Subcutaneous abdominal adipose tissue (tissue), 5 donors: ENCODE measurements at regions not wholly inside any gene's neighbourhood (a gene's known extent, or its start where the extent isn't known, plus 50 kb on each side); places are given as distances from the start of the nearest gene placed in this dataset.

Experiments used
- H3K27ac ChIP-seq: one replicate; pipeline ENCODE4 v1.7.0; 2013; ENCODE audit warnings: low read depth, mild to moderate bottlenecking, inconsistent platforms, low read length, moderate library complexity
- H3K27me3 ChIP-seq, 5 donors: one replicate each; pipeline ENCODE4 v1.7.0; 2013; ENCODE audit warnings: low read length in 5 of 5, inconsistent platforms in 1 of 5; ENCODE audit not compliant: control insufficient read depth in 5 of 5, insufficient read depth in 4 of 5
- H3K36me3 ChIP-seq, 5 donors: one replicate each; pipeline ENCODE4 v1.7.0; 2013; ENCODE audit warnings: low read length in 5 of 5; ENCODE audit not compliant: control insufficient read depth in 5 of 5, insufficient read depth in 5 of 5
- H3K4me1 ChIP-seq, 5 donors: one replicate each; pipeline ENCODE4 v1.7.0; 2013; ENCODE audit warnings: low read length in 5 of 5, mild to moderate bottlenecking in 3 of 5, moderate library complexity in 1 of 5; ENCODE audit not compliant: control insufficient read depth in 5 of 5, insufficient read depth in 5 of 5
- H3K4me3 ChIP-seq, 5 donors: one replicate each; pipeline ENCODE4 v1.7.0; 2013; ENCODE audit warnings: low read length in 5 of 5, low read depth in 1 of 5
- H3K9ac ChIP-seq, 5 donors: one replicate each; pipeline ENCODE4 v1.7.0; 2013; ENCODE audit warnings: low read length in 5 of 5, mild to moderate bottlenecking in 4 of 5, moderate library complexity in 3 of 5
- H3K9me3 ChIP-seq, 5 donors: one replicate each; pipeline ENCODE4 v1.7.0; 2013; ENCODE audit warnings: low read length in 5 of 5; ENCODE audit not compliant: control insufficient read depth in 5 of 5
- donor health status: healthy.
- donor health status: healthy.
- donor health status: healthy.
- donor health status: healthy.
- donor health status: healthy.

DNA sequence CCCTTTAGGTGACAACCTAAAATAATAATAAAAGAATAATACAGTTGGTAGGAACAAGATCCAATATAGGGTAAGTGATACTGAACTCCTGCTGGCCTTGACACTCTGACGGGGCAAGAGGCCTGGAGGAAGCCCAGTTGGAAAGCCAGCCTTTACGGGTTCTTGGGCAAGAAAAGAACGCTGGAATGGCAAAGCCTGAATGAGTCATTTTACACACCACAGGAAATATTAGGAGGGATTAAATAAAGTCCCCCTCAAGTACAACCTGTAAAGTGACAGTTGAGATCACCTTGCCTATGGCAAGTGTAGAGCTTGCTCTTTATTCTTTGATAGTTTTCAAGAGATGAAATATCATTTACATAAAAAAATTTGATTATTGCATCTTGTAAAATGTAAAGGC, 244.5 kb upstream of the TLL1 start:
- Histone ChIP-seq H3K4me3 (no peak overlapping the region), H3K4me1 (peaks cover 0 to 11% (median 0%) of the 10 kb centered on the region in 5 donors), H3K27me3 (no peaks in the 10 kb centered on the region), H3K9me3 (no peaks in the 10 kb centered on the region), H3K9ac (no peak overlapping the region), H3K36me3 (no peaks in the 10 kb centered on the region), H3K27ac (no peak overlapping the region)

DNA sequence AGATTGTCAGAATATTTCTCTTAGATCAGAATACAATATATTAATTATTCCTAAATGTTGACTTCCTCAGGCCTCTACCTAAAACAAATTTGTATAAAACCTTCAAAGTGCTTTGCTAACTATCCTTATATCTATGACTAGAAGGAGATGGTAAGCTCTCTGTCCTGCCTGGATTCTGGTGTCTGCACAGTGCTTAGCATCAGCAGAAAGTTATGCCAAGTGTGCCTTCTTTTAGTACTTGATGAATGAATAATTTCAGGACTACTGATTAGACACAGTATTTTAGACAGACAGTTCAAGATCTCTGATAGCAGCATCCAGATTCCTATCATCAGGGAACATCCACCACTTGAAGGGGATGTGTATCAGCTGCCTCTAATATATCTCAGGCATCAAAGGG, 242.4 kb upstream of the TLL1 start:
- no peaks in the 10 kb centered on the region for H3K27me3 ChIP-seq
- peaks cover 0 to 6% (median 0%) of the 10 kb centered on the region in 5 donors for H3K4me1 ChIP-seq
- H3K27ac ChIP-seq: no peak overlapping the region
- no peaks in the 10 kb centered on the region for H3K9me3 ChIP-seq
- no peak overlapping the region for H3K4me3 ChIP-seq
- no peaks in the 10 kb centered on the region for H3K36me3 ChIP-seq
- H3K9ac ChIP-seq: no peak overlapping the region

DNA sequence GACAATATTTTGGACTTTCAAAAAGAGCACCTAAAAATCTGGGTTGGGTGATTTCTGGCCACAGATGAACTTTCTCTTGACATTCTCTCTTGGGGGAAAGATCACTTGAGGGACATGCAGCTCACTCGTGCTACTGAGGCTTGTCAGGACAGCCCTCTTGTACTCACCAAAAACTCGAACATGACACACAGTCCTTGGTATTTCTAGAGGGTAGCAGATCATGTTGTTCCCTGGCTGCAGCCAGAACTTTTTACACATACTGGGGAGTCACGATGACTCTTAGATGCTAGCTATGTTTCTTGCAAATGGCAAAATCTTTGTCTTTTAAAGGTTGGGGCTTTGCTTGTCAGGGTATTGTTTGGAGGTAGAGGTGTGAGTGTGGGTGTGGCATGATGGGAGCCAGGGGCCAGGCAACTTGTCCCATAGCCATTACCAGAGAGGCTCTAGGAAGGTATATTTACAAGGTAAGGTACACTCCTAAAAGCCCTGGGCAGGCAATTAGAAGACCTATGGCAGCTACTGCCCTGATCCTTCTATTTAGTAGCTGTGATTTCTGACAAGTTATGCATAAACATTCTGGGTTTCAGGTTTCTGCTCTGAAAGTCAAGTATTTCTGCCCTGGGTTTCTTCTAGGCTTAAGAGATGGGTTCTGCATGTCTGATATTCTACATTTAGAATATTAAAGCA, 241.7 kb upstream of the TLL1 start:
- H3K9ac ChIP-seq: no peak overlapping the region
- H3K4me1 ChIP-seq: peaks cover 0 to under 1% (median 0%) of the 10 kb centered on the region in 5 donors
- no peak overlapping the region for H3K4me3 ChIP-seq
- no peaks in the 10 kb centered on the region for H3K27me3 ChIP-seq
- H3K36me3 ChIP-seq: no peaks in the 10 kb centered on the region
- peaks cover 0 to 4% (median 0%) of the 10 kb centered on the region in 5 donors for H3K9me3 ChIP-seq
- H3K27ac ChIP-seq: no peak overlapping the region

DNA sequence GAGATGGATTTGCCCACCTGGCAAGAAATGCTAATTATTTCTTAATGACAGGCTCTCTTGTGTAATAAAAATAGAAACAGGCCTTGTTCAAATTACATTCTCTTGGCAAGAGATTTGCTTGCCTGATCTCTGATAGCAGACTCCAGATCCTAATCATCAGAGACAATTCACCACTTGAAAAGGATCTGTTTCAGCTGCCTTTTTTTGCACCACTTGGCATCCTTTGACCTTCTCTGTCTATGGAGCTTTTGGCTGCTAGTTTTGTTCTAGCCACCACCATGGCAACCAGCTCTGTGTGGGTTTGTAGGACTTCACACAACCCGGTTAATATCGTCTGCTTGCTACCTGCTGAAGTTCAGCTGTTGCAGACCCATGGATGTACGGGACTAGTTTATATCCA, 241.1 kb upstream of the TLL1 start:
- Histone ChIP-seq H3K9me3 (peaks cover 0 to 4% (median 0%) of the 10 kb centered on the region in 5 donors), H3K4me3 (no peak overlapping the region), H3K27ac (no peak overlapping the region), H3K27me3 (no peaks in the 10 kb centered on the region), H3K4me1 (no peaks in the 10 kb centered on the region), H3K9ac (no peak overlapping the region), H3K36me3 (no peaks in the 10 kb centered on the region)

DNA sequence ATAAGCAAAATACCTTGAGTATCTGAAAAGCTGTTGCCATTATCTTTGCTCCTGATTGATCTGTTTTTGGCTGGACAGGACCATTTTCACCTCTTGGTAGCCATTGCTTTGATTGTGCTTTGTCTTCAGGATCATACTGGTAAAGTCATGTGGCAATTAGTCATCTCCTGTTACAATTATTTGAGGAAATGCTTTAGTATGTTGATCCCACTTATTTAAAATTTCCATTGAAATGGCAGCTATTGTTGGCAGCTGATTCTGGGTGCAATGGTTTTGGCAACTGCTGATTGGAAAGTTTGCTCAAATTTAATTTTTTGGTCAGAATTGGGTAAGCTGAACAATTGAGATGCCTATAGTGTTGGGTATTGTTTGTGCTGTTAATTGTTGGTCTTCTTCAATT, 238.3 kb upstream of the TLL1 start:
- Histone ChIP-seq H3K27me3 (no peaks in the 10 kb centered on the region), H3K4me1 (no peaks in the 10 kb centered on the region), H3K36me3 (no peaks in the 10 kb centered on the region), H3K4me3 (no peak overlapping the region), H3K27ac (no peak overlapping the region), H3K9ac (no peak overlapping the region), H3K9me3 (peaks cover 0 to 4% (median 0%) of the 10 kb centered on the region in 5 donors)

DNA sequence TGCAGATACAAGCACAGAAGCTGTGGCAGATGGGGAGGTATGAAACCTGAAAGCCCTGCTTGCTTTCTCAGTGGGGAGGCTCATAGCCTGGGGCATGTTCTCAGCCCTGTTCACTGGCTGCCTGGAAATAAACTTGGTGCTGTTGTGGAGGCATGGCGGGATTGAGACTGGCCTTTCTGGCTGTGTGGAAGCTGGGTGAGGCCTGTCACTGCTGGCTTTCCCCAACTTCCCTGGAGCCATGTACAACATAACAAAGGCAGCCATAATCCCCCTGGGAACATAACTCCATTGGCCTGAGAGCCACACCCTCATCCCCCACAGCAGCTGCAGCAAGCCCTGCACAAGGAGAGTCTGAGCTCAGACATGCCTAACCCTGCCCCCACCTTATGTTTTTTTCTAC, 237.7 kb upstream of the TLL1 start:
- no peaks in the 10 kb centered on the region for H3K36me3 ChIP-seq

DNA sequence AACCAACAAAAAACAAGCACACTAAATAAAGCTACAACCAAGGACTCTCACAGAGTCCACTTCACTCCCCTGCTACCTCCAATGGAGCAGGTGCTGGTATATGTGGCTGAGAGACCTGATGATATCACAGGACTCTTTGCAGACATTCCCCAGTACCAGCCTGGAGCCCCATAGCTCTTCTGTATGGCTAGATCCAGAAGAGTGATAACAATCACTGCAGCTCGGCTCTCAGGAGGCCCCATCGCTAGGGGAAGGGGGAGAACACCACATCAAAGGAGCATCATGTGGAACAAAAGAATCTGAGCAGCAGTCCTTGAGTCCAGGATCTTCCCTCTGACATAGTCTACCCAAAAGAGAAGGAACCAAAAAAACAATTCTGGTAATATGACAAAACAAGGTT, 237.1 kb upstream of the TLL1 start:
- Histone ChIP-seq H3K27me3 (no peaks in the 10 kb centered on the region), H3K9me3 (peaks cover 0 to 4% (median 0%) of the 10 kb centered on the region in 5 donors), H3K9ac (no peak overlapping the region), H3K4me1 (no peaks in the 10 kb centered on the region), H3K27ac (no peak overlapping the region), H3K36me3 (no peaks in the 10 kb centered on the region), H3K4me3 (no peak overlapping the region)

More for the DNA sequence above, 237.7 kb upstream of the TLL1 start:
- Histone ChIP-seq H3K9ac (no peak overlapping the region), H3K9me3 (peaks cover 0 to 4% (median 0%) of the 10 kb centered on the region in 5 donors), H3K4me1 (no peaks in the 10 kb centered on the region), H3K4me3 (no peak overlapping the region), H3K27ac (no peak overlapping the region), H3K27me3 (no peaks in the 10 kb centered on the region)

DNA sequence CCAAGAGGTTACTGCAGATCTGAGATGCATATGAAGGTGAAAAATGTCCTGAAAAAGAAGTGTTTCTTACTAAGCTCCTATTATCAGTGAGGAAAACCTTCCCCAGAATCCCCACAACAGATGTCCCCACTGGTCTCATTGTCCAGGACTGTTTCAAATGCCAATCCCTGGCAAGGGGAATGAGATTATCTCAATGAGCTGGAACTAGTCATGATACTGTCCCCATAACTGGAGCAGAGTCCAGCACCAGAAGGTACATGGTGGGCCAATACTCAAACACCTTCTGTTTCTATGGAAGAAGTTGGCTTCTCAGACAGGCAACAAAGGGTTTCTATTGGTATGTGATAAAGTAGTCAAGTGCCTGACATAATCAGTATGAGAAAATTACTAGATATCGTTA, 221.1 kb upstream of the TLL1 start:
- H3K4me1 ChIP-seq: no peaks in the 10 kb centered on the region
- no peaks in the 10 kb centered on the region for H3K36me3 ChIP-seq
- H3K9me3 ChIP-seq: peaks cover 2 to 17% (median 4%) of the 10 kb centered on the region in 5 donors
- H3K9ac ChIP-seq: no peak overlapping the region
- H3K4me3 ChIP-seq: no peak overlapping the region
- H3K27me3 ChIP-seq: no peaks in the 10 kb centered on the region
- H3K27ac ChIP-seq: no peak overlapping the region

DNA sequence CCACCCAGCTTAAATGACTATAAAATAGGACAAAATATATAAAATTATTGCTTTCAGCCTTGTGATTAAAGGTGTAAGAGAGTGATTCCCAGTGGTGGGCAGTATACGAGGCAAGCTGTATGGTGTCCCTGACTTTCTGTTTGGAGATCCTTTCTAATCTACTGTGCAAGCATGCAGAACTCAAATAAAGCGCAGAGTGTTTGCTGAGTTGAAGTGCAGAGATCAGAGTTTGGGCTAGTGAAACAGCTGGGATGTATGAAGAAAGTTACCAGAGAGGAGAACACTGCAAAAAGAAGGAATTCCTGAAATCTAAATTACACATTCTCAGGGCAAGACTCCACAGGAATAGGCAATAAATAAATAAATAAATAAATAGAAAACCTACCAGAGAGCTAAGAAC, 218.5 kb upstream of the TLL1 start:
- no peaks in the 10 kb centered on the region for H3K36me3 ChIP-seq
- no peak overlapping the region for H3K9ac ChIP-seq
- H3K27ac ChIP-seq: no peak overlapping the region
- H3K4me3 ChIP-seq: no peak overlapping the region
- peaks cover 0 to 9% (median 4%) of the 10 kb centered on the region in 5 donors for H3K9me3 ChIP-seq
- H3K4me1 ChIP-seq: no peaks in the 10 kb centered on the region
- no peaks in the 10 kb centered on the region for H3K27me3 ChIP-seq

DNA sequence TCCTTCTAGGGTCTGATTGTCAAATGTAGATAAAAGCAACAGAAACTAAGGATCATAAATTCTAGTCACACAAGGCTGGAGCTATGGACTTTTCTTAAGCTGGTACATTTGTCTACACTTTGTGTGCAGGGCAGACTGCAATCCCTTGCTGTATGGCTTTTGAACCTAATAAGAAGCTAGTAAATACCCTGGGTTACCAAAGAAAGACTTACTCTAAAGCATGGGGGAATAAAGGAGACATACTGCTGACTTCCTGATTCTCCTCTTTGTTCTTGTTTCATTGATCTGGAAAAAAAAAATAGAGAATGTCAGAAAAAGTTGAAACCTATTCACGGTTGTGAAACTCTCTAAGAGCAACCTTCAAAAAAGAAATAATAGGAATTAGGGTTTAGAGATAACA, 216.6 kb upstream of the TLL1 start:
- peaks cover 0 to 9% (median 4%) of the 10 kb centered on the region in 5 donors for H3K9me3 ChIP-seq
- H3K36me3 ChIP-seq: no peaks in the 10 kb centered on the region
- no peak overlapping the region for H3K27ac ChIP-seq
- no peak overlapping the region for H3K9ac ChIP-seq
- H3K27me3 ChIP-seq: no peaks in the 10 kb centered on the region
- H3K4me3 ChIP-seq: no peak overlapping the region
- no peaks in the 10 kb centered on the region for H3K4me1 ChIP-seq
